ENCODE measurements at regions not wholly inside any gene's neighbourhood (a gene's known extent, or its start where the extent isn't known, plus 50 kb on each side); places are given as distances from the start of the nearest gene placed in this dataset.

DNA sequence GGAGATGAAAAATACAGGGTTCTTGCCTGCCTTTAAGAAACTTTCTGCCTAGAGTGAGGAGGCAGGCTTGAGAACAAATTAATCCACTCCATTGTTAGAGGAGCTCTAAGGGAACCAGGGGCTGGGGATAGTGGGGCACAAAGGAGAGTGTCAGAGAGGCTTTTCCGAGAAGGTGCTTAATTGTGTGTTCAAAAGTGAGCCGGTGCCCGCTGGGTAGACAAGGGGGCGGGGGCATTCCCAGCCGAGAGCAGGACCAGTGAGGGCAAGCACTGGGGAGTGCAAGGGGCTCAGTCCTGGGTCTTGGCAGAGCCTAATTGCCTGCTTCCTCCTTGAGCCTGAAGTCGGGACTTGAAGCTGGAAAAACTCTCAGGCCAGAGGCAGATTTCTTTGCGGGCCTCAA is 377.4 kb downstream of the ETNK1 start:
- H3K4me2 ChIP-seq (ENCODE audit: low read length) = no peak overlapping the region
- no peaks in the 10 kb centered on the region for H3K79me2 ChIP-seq (replicated peaks; ENCODE audit: insufficient read depth, low read length)
- no peak overlapping the region for H3K27ac ChIP-seq (ENCODE audit: low read length)
- no peaks in the 10 kb centered on the region for H3K36me3 ChIP-seq (ENCODE audit: insufficient read depth, low read length)
- H3K9ac ChIP-seq (ENCODE audit: low read length) = no peak overlapping the region
- TF ChIP-seq SMC3 (conservative IDR thresholded peaks at IDR 0.05; ENCODE audit: poor library complexity) (no peak), POLR2AphosphoS5 (IDR thresholded peaks at IDR 0.05) (no peak), MXI1 (conservative IDR thresholded peaks at IDR 0.05; ENCODE audit: poor library complexity, severe bottlenecking) (no peak), TAF1 (IDR thresholded peaks at IDR 0.05; ENCODE audit: low read depth) (no peak), EP300 (conservative IDR thresholded peaks at IDR 0.05; ENCODE audit: poor library complexity, severe bottlenecking) (no peak), EZH2 (IDR thresholded peaks at IDR 0.05; ENCODE audit: borderline replicate concordance, insufficient read depth, low read length, poor library complexity, severe bottlenecking) (no peak), RAD21 (conservative IDR thresholded peaks at IDR 0.05) (no peak)
- TF ChIP-seq, protein P1, sequence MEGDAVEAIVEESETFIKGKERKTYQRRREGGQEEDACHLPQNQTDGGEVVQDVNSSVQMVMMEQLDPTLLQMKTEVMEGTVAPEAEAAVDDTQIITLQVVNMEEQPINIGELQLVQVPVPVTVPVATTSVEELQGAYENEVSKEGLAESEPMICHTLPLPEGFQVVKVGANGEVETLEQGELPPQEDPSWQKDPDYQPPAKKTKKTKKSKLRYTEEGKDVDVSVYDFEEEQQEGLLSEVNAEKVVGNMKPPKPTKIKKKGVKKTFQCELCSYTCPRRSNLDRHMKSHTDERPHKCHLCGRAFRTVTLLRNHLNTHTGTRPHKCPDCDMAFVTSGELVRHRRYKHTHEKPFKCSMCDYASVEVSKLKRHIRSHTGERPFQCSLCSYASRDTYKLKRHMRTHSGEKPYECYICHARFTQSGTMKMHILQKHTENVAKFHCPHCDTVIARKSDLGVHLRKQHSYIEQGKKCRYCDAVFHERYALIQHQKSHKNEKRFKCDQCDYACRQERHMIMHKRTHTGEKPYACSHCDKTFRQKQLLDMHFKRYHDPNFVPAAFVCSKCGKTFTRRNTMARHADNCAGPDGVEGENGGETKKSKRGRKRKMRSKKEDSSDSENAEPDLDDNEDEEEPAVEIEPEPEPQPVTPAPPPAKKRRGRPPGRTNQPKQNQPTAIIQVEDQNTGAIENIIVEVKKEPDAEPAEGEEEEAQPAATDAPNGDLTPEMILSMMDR (IDR thresholded peaks at IDR 0.05; ENCODE audit: poor library complexity, severe bottlenecking) = no peak
- TF ChIP-seq, protein P2, sequence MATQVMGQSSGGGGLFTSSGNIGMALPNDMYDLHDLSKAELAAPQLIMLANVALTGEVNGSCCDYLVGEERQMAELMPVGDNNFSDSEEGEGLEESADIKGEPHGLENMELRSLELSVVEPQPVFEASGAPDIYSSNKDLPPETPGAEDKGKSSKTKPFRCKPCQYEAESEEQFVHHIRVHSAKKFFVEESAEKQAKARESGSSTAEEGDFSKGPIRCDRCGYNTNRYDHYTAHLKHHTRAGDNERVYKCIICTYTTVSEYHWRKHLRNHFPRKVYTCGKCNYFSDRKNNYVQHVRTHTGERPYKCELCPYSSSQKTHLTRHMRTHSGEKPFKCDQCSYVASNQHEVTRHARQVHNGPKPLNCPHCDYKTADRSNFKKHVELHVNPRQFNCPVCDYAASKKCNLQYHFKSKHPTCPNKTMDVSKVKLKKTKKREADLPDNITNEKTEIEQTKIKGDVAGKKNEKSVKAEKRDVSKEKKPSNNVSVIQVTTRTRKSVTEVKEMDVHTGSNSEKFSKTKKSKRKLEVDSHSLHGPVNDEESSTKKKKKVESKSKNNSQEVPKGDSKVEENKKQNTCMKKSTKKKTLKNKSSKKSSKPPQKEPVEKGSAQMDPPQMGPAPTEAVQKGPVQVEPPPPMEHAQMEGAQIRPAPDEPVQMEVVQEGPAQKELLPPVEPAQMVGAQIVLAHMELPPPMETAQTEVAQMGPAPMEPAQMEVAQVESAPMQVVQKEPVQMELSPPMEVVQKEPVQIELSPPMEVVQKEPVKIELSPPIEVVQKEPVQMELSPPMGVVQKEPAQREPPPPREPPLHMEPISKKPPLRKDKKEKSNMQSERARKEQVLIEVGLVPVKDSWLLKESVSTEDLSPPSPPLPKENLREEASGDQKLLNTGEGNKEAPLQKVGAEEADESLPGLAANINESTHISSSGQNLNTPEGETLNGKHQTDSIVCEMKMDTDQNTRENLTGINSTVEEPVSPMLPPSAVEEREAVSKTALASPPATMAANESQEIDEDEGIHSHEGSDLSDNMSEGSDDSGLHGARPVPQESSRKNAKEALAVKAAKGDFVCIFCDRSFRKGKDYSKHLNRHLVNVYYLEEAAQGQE (IDR thresholded peaks at IDR 0.05; ENCODE audit: borderline replicate concordance) = no peak
- no peaks in the 10 kb centered on the region for H4K20me1 ChIP-seq (ENCODE audit: insufficient read depth)
- no peaks in the 10 kb centered on the region for H3K27me3 ChIP-seq (ENCODE audit: insufficient read depth, low read depth, low read length)
- no peak overlapping the region for H3K4me3 ChIP-seq (ENCODE audit: low read length)
- H2AFZ ChIP-seq (ENCODE audit: low read depth, low read length) = no peak overlapping the region
- no peaks in the 10 kb centered on the region for H3F3A ChIP-seq (ENCODE audit: insufficient read depth, low read length, poor library complexity, severe bottlenecking)
- H3K9me2 ChIP-seq (ENCODE audit: insufficient read depth, low read length) = no peaks in the 10 kb centered on the region
- no peaks in the 10 kb centered on the region for H3K9me3 ChIP-seq (ENCODE audit: low read length)

DNA sequence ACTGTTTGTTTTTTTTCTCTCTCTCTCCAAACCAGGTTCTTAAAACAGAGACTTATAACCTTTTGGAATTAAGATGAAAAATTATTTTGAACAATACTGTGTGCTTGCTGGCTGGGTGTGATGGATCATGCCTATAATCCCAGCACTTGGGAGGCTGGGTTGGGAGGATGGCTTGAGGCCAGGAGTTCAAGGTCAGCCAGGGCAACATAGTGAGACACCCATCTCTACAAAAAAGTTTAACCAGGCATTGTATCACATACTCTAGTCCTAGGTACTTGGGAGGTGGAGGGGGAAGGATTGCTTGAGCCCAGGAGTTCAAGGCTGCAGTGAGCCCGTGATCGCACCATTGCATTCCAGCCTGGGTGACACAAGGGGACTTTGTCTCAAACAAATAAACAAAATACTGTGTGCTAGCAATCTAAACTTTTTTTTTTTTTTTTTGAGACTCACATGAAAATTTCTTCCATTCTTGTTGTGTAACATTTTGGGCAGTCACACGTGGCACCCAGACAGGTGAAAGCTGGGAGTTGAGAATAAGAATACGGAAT is 379.6 kb downstream of the ETNK1 start:
- TF ChIP-seq EZH2 (IDR thresholded peaks at IDR 0.05; ENCODE audit: borderline replicate concordance, insufficient read depth, low read length, poor library complexity, severe bottlenecking) (no peak), SMC3 (conservative IDR thresholded peaks at IDR 0.05; ENCODE audit: poor library complexity) (no peak), MXI1 (conservative IDR thresholded peaks at IDR 0.05; ENCODE audit: poor library complexity, severe bottlenecking) (no peak), TAF1 (IDR thresholded peaks at IDR 0.05; ENCODE audit: low read depth) (no peak), POLR2AphosphoS5 (IDR thresholded peaks at IDR 0.05) (no peak), EP300 (conservative IDR thresholded peaks at IDR 0.05; ENCODE audit: poor library complexity, severe bottlenecking) (no peak), RAD21 (conservative IDR thresholded peaks at IDR 0.05) (no peak)
- TF ChIP-seq, protein P2 (IDR thresholded peaks at IDR 0.05; ENCODE audit: borderline replicate concordance) = no peak
- TF ChIP-seq, protein P1 (IDR thresholded peaks at IDR 0.05; ENCODE audit: poor library complexity, severe bottlenecking) = no peak
- Histone ChIP-seq H3F3A (ENCODE audit: insufficient read depth, low read length, poor library complexity, severe bottlenecking) (no peaks in the 10 kb centered on the region), H3K4me2 (ENCODE audit: low read length) (no peak overlapping the region), H4K20me1 (ENCODE audit: insufficient read depth) (no peaks in the 10 kb centered on the region), H3K9me3 (ENCODE audit: low read length) (no peaks in the 10 kb centered on the region), H3K9me2 (ENCODE audit: insufficient read depth, low read length) (no peaks in the 10 kb centered on the region), H3K27ac (ENCODE audit: low read length) (no peak overlapping the region), H3K9ac (ENCODE audit: low read length) (no peak overlapping the region), H3K79me2 (replicated peaks; ENCODE audit: insufficient read depth, low read length) (no peaks in the 10 kb centered on the region), H2AFZ (ENCODE audit: low read depth, low read length) (no peak overlapping the region), H3K27me3 (ENCODE audit: insufficient read depth, low read depth, low read length) (no peaks in the 10 kb centered on the region), H3K4me3 (ENCODE audit: low read length) (no peak overlapping the region), H3K36me3 (ENCODE audit: insufficient read depth, low read length) (no peaks in the 10 kb centered on the region)

Data from neural cell (in vitro differentiated cells).